GM13977 (cell line): ENCODE measurements at regions not wholly inside any gene's neighbourhood (a gene's known extent, or its start where the extent isn't known, plus 50 kb on each side); places are given as distances from the start of the nearest gene placed in this dataset.

Source experiments
- DNase-seq: peaks from one replicate; pipeline ENCODE4 v3.0.0; 2012; ENCODE audit warnings: low spot score
- in situ Hi-C: fragments of 300-500 bp; cut with MboI; formaldehyde crosslinking; loops from one replicate; pipeline ENCODE4 v1.12.0; 2022; ENCODE audit warnings: low sequenced_read_pairs, low pct_unique_long_range_greater_than_20kb, mixed read lengths, inconsistent platforms; ENCODE audit not compliant: unreplicated experiment
- TF ChIP-seq, protein P1 (sequence below): IDR thresholded peaks from 2 replicates; pipeline ENCODE4 v1.5.1; 2012; ENCODE audit warnings: mild to moderate bottlenecking, control low read depth; ENCODE audit not compliant: insufficient read depth; ENCODE audit errors: extremely low read depth, missing control alignments

DNA sequence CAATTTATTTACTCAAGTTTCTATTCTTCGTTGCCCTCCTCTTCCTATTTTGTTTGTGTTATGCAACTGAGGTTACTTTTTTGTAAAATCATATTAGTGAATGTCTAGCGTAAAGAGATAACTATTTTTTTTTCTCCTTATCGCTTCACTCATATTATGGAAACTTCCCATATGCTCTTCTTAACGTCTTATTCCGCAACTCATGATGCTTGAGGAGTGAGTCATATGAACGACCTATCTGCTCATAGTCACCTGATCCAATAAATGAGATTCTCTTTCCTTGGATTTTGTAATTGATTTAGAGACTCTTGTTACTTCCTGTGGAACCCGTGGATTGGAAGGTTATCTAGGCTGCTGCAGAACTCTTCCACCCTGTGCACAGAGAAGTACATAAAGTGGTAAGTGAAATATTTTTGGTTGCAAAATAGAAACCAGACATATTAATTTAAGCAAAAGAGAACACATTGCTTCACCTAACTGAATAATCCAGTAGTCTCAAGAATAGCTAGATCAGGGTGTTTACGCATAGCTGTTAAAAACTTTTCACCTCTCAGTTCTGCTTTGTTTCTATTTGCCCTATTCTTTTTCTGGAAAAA, 719.3 kb upstream of the SGO1 start:
- DNase-seq: no peak
- TF ChIP-seq, protein P1, sequence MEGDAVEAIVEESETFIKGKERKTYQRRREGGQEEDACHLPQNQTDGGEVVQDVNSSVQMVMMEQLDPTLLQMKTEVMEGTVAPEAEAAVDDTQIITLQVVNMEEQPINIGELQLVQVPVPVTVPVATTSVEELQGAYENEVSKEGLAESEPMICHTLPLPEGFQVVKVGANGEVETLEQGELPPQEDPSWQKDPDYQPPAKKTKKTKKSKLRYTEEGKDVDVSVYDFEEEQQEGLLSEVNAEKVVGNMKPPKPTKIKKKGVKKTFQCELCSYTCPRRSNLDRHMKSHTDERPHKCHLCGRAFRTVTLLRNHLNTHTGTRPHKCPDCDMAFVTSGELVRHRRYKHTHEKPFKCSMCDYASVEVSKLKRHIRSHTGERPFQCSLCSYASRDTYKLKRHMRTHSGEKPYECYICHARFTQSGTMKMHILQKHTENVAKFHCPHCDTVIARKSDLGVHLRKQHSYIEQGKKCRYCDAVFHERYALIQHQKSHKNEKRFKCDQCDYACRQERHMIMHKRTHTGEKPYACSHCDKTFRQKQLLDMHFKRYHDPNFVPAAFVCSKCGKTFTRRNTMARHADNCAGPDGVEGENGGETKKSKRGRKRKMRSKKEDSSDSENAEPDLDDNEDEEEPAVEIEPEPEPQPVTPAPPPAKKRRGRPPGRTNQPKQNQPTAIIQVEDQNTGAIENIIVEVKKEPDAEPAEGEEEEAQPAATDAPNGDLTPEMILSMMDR: no peak
- in situ Hi-C loops: no loop called here

- TF ChIP-seq, protein P1: no peak
- in situ Hi-C loops: no loop called here
- no peak for DNase-seq
Measured at GRCh38 chr3:20904671-20905070, 718.7 kb upstream of the SGO1 start.

- in situ Hi-C loops: no loop called here
- no peak for DNase-seq
- TF ChIP-seq, protein P1: no peak
Measured at GRCh38 chr3:20898962-20899361, 713.0 kb upstream of the SGO1 start.

DNA sequence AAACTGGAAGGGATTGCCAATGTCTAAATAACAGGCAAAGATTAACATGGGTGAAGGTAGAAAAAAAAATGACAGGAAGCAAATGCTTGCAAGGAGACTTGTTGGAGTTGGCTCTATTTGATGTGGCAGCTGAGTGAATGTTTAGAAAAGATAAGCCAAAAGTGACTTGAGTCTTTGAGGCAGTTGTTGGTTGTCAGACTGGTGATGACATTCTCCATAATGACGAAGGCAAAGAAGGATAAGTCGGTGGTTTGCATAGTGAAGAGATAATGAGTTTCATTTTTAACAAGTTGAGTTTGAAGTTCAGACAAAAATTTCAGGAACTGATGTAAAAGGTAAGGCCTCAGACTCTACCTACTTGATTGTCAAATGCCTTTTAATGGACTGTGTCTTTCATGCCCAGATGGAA, 704.1 kb upstream of the SGO1 start:
- in situ Hi-C loops: no loop called here

DNA sequence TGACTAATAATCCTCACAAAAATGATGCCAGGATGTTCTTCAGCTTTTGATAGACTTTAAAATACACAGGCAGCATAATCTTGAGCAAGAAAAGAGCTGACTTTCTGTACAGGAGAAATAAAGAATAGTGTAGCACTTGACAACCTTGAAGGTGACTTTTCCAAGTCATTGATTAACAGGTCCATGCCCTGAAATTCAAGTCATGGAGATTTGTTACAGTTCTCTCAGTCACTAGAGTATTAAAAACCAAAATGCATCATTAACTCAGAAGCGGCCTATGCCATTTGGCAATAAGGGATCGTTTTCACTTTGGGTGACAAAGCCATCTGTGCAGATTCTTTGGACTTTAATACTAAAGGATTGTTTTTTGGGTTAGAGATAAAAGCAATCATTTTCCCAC, 692.7 kb upstream of the SGO1 start:
- TF ChIP-seq, protein P1: no peak
- in situ Hi-C loops: no loop called here
- DNase-seq: no peak

More for the DNA sequence above, 704.1 kb upstream of the SGO1 start:
- DNase-seq: no peak
- TF ChIP-seq, protein P1: no peak

GRCh38 chr3:20873235-20873634, 687.2 kb upstream of the SGO1 start:
- in situ Hi-C loops: no loop called here
- TF ChIP-seq, protein P1: no peak
- DNase-seq: no peak
